GM21737 (cell line): ENCODE measurements at regions not wholly inside any gene's neighbourhood (a gene's known extent, or its start where the extent isn't known, plus 50 kb on each side); places are given as distances from the start of the nearest gene placed in this dataset.

ENCODE experiments used
- ATAC-seq: cut with Tn5 transposase; IDR thresholded peaks from one replicate; pipeline ENCODE4 v1.9.1; 2021; ENCODE audit warnings: mild to moderate bottlenecking, moderate library complexity; ENCODE audit not compliant: unreplicated experiment

DNA sequence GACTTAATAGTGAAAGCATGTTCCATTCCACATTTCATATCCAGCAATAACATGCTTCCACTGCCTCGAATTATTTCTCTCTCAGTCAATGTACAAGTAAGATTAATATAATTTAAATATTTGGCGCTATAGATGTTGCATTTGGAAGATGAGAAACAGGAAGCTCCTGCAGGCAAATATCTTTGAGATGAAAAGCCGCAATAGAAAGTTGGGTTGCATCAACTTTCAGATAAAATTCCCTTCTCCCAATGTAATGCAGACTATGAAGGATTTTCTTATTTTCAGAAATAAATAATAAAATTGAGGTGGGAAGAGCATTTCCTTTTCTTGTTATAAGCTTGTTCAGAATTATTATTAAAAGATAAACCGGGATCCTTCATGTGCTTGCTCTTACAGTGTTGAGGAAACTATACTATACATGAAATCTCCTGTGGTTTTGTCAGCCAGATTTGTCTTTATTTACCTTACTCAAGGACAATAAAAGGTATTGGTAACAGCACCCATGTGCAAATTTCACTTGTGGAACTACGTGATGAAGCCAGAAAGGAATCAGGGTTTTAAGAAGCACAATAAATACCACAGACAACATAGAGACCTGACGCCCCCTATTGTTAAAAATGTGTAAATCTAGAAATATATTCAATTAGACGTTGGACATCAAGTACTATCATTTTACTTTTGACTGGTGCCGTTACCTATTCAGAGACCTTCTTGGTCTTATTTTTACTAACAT is 307.0 kb downstream of the ARPP21 start:
- ATAC-seq = no peak

DNA sequence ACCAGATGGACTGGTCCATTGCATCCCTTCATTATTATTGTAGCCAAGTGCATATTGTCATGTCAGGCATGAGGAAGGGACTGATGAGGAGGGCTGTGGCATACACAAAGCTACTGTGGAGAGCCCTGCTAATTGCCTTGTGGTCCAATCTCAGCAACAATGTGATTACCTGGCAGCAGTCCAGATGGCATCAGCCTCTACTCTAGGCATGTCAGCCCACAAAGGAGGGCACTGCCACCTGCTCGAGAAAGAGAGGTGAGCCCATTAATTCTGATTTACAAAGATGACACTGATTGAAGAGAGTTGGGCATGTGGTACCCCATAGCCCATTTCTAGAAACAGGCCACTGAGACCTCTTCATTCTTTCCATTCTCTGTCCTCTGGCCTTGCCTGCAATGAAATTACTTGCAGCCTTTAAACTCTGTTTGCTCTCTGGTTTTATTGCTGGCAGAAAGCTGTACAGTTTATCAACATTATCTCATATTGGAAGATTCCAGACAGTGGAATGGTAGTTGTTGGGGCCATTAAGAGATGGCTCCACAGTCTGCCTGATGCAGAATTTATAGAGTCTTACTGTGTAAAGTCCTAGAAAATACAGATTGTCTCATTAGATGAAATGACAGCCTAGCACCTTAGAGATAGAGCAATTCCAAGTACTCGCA is 307.7 kb downstream of the ARPP21 start:
- ATAC-seq = no peak

DNA sequence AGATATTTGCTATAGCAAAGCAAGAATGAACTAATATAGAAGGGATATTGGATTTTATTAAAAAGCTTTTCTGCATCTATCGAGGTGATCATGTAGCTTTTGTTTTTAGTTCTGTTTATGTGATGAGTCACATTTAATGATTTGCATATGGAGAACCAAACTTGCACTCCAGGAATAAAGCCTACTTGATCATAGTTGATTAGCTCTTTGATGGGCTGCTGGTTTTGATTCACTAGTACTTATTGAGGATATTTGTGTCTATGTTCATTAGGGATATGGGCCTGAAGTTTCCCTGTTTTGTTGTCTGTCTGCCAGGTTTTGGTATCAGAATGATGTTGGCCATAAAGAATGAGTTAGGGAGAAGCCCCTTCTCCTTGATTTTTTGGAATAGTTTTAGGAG is 310.7 kb downstream of the ARPP21 start:
- no peak for ATAC-seq

DNA sequence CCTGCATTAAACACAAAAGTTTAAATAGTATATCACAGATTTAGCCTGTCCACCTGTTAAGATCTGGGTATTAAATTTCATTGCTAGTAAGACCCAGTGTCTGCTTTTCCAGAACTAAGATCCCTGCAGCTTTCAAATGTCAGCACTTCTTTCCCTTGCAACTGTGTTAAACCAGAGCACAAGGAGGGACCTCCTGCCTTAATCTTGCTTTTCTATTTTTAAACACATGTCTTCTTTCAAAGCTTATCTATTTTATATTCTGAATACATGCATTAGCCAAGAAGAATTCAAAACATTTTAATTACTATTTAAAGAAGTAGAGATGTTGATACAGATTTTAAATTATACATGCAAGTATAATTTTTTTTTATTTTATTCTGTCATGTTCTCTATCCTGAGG is 315.1 kb downstream of the ARPP21 start:
- no peak for ATAC-seq

DNA sequence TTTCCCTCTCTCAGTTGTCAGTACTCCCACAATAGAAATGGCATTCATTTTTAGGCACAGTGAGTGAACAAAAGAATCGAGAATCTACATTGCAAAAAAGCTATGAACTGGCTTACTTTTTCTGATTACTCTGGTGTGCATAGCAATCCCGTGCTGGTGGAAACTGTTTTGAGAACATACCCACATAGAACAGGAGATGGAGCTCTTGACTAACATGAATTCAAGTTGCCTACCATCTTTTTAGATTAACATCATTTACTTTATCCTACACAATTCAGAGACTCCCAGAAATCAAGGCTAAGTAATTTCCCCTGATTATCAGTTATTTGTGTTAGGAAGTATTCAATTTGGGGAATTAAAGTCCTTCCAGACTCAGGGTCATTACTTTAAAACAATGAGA is 326.6 kb downstream of the ARPP21 start:
- no peak for ATAC-seq

DNA sequence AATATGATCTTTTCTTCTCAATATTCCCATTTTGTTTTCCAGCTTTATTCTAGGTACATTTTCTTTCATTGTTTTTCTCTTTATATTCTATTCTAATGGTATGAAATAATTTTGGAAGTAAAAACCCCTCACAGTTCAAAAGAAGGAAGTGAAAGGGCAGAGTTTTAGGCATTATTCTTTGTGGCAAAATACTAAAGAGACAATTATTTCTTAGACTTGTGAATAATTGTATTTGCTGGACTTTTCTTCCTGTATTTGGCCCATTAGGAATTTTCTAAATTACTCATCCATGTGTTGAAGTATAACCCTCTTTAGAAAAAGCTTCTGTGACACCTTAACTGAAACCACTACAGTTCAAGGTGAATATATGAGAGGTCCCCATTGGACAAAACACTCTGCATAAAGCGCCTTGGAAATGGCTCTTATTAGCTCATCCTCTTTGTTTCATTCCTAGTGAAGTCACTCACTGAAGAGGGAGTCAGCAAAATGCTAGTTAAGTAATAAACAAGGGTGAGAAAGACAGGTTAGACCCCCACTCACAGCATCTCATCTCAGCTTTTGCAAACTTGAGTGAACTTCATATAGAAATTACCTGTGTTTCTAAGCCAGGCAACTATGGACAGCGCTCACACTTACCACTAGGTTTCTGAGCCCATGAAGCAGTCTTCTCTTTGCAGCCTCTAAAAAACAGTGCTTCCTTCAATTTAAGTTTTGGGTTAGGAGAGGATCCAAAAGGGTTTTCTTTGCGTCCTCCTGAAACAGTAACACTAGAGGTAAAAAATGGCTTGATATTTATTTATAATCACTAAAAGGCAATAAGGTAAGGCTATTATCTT is 327.5 kb downstream of the ARPP21 start:
- no peak for ATAC-seq

DNA sequence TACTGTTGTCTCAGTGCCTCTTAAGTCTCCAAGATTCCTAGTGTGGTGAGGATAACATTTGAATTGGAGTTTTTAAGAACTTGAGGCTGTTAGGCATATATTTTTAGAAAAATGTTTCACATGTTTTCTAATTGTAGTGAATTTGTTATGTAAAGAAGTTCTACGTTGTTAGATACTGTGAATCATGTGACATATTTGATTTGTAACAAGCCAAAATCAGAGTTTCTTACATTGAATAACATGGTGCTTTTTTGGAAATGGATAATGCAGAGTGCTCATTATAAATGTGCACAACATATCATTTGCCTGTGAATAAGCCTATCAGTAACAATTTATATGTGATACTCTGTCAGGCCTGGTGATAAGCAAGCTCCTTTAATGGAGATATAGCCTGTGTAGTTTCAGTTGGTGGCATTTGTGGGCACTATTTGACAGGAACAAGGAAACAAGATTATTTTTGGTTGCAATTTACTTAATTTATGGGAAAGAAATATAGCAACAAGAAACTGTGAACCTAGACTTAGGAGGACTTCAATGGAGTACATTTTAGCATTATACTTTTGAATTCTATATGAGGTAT is 328.8 kb downstream of the ARPP21 start:
- ATAC-seq = no peak

DNA sequence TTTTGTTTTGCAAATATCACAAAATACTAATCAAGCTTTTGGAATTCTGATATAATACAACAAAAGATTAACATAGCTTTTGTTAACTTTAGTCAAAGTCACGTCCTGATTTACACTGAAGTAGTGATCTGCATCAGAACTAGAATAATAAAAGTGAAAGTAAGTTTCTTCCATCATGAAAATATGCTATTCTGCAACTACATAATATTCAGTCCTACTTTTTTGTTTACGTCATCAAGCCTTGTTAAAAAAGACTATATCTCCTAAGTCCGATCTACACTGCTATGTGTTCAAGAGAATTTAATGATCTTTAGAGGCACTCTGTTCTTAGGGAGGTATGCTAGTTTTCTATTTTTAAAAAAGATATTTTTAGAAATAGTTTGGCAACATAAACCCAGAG is 330.1 kb downstream of the ARPP21 start:
- ATAC-seq = no peak

DNA sequence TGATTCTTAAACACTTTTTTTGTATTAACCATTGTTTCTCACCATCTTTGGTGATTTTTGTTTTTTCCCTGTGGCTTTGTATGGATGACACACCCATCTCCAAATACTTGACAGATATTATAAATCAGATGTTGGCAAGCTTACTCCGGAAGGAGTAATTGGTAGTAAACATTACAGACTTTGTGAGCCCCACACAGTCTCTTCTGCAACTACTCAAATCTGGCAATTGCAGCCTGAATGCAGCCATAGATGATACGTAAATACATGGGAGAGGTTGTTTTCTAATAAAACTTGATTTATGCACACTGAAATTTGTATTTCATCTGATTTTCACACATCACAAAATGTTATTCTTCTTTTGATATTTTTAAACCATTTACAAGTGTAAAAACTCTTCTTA is 331.5 kb downstream of the ARPP21 start:
- no peak for ATAC-seq

DNA sequence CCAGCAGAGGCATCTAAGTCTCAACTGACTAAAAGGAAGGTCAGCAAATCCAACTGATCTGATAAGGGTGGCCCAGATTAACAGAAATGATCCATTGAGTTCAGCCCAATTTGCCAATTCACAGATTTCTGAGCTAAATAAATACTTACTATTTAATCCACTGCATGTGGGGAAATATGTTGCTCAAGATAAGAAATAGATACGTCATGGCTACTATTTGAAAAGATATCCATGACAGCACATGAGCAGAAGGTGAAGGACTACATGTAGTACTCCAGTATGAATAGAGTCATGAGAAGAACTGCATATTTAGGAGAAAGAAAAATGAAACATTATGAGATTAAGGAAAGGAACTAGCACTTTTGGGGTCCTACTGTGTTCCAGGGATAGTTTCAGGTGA is 332.4 kb downstream of the ARPP21 start:
- ATAC-seq = no peak

DNA sequence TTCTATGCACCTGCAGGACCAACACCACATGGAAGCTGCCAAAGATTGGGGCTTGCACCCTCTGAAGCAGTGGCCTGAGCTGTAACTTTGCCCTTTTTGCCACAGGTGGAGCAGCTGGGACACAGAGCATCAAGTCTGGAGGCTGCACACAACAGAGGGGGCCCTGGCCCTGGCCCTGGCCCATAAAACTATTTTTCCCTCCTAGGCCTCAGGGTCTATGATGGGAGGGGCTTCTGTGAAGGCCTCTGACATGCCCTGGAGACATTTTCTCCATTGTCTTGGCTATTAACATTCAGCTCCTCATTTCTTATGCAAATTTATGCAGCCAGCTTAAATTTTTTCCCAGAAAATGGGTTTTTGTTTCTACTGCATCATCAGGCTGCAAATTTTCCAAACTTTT is 335.5 kb downstream of the ARPP21 start:
- no peak for ATAC-seq

DNA sequence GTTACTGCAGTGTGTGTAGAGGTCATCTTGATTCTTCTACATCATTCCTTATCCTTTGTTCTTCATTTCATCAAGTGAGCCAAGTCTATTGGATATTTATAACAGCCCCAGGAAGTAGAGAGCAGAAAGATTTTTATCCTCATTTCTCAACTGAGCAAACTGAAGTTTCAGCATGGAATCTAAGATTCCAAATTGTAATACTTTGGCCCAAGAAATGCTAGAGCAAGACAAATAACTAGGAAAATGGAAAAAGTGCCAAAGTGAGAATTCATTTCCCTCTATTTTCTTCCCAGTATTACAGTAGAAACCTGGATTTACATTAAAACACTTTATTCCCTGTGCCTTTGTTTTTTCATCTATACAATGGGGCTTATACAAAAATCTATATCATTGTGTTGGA is 346.8 kb downstream of the ARPP21 start:
- no peak for ATAC-seq

DNA sequence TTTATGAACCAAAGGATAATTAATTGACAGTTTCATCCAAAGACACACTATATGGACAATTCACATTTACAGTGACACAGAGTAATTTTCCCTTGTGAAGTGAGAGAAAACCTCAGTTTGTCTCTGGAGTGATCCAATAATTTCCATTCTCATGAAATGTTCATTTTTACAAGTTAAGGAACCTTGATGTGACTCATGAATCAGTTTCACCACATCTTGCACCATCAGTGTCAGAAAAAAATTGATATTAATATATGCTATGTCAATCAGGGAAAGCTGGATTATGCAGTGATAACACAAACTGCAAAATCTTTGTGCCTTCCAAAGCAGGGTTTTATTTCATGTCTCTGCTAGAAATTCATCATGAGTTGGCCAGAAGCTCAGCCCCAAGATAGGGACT is 348.1 kb downstream of the ARPP21 start:
- no peak for ATAC-seq

DNA sequence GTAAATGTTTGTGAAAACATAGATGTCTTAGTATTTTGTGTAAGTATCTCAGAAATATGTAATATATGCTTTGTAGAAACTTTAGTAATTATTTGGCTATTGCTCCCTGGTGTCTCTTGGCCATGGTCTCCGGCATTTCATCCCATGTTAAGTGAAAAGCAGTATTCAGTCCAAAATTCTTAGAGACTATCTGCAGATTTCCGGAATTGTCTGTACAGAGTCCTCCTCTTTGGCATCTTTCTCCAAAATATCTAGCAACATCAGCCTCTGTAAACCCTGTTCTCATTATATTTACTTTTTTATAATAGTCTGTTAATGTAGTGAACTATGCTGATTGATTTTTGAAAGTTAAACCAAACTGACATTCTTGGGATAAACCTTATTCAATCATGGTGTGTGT is 352.7 kb downstream of the ARPP21 start:
- no peak for ATAC-seq

DNA sequence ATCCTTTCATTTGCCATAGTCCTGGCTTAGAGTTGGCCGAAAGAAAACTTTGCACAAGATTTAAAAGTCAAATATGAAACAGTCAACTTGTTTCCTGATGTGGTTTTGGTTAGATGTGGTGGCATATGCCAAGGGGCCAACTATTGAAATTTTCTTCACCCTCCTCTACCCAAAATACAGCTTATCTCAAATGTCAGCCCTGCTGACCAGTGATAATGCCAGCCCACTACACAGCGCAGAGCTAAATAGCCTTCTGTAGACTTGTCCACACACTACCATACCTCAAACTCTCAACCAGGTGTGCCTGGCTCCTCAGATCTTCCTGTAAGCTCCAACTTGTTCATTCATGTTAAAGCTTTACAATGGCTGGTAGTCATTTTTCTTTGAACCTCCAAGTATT is 368.5 kb upstream of the STAC start:
- ATAC-seq = no peak

DNA sequence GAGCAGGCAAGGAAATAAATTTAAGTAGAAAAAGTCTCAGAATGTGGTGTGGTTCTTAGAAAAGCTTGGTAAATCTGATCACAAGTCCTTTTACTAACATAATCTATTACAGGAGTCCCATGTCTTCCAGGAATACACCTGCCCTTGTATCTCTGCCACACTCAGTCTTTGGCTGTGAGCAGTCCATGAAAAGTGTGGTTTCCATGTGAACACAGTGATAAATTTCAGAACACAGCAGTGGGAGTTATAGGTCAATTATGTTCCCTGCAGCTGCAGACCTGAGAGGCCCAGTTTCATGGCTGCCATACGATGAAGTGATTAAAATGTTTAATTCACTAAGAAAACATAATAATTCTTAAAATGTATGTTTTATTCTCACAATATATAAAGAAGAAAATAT is 366.9 kb upstream of the STAC start:
- ATAC-seq = no peak

DNA sequence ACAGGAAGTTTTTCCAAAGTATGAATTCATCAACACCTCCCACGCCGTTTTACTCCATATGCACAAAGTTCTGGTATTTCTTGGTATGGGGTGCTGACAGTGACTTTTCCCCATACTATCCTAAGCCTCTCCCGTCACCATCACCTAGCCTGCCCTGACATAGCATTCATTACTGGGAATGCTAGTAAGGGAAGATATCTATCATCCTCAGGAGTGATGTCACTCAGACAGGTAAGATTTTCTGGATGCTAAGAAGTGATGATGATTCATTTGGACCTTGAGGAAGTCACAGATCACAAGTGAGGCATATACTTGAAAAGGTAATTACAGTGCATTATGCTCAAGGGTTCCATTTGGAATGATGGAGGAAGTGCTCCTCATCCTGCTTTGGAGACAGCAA is 355.1 kb upstream of the STAC start:
- ATAC-seq = no peak

DNA sequence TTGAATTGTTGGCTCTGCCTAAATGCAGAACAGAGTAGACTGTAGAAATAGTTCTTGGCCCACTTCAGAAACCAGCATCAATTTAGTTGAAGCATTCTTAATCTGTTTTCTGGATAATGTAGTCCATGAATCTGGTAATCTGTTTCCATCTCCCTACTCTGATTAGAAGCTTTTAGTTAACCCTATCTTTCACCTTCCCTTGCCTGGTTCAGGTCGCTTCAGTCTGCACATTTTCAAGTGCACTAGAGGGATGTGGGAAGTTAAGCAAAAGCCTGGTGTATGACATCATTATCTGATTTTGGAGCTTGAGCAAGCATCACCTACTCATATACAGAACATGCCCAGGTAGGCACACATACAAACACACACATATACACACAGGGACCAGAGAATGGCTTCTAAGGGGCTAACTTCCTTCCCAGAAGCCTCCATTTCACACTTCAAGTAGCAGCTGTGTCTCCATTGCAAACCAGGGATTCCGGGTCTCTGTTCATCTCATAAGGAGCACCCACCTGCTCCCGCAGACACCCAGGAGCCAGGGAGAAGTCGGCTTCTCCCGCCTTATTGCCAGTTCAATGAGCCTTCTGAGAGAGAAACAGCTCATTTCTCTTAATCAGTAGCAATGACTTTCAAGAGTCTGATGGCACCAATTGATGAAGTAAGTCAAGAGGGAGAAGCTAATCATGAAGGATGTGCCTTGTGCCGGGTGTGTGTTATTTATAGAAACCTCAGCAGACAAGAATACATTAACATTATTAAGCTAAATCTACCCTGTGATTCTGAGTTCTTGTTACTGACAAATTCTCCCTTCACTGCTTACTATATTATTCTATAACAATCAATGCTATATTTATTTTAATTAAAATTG is 347.9 kb upstream of the STAC start:
- no peak for ATAC-seq

DNA sequence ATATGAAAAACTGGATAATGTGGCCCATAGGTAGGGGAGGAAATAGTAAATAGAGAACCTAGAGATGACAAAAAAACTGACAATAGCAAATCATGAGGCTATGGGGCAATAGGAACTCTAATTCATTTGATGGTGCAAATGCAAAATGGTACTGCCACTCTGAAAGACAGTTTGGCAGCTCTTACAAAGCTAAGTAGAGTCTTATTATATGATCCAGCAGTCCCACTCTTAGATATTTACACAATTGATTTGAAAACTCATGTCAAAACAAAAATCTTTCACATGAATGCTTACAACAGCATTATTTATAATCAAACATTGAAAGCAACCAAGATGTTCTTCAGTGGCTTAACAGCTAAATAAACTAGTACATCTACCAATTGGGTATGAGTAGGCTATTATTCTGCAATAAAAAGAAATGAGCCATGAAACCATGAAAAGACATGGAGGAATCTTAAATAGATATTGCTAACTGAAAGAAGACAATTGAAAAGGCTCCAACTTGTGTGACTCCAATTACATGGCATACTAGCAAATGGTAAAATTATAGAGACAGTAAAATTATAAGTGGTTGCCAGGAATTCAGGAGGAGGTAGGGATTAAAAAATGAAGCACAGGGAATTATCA is 321.8 kb upstream of the STAC start:
- ATAC-seq = no peak

DNA sequence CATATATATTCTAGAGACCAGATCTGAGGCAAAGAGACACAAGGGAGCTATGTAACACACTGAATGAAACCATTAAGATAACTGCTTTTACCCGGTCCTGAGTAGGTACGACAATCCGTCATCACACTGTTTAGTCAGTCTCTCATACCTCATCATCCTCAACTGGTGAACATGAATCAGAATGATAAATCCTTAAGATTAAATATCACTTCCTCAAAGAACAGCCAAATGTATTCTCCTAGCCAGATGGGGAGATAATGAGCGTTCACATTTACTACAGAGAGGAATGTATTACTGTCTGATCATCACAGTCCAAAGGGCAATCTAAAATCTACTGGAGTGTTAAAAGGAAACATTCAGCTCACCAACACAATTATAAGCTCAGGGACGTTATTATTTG is 319.4 kb upstream of the STAC start:
- no peak for ATAC-seq
